ENCODE measurements at regions not wholly inside any gene's neighbourhood (a gene's known extent, or its start where the extent isn't known, plus 50 kb on each side); places are given as distances from the start of the nearest gene placed in this dataset.

DNA sequence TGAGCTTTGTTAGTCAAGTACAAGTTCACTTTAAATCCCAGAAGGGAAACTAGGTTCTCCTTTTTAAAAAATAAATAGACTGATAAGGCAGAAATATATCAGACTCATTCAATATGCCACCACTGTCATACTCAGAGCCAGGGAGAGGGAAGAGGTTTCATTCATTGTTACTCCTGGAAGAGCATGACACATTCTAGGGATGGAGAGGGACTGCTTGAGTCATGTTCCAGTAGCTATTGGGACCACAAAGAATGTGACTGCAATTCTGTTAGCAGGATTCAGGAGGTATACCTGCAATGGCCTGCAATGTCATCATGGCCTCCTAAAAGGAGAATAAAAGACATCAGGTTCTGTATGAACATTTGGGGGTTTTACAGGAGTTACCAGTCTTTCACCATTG lies 167.6 kb downstream of the TFAP2B start:
- TF ChIP-seq, protein P1, sequence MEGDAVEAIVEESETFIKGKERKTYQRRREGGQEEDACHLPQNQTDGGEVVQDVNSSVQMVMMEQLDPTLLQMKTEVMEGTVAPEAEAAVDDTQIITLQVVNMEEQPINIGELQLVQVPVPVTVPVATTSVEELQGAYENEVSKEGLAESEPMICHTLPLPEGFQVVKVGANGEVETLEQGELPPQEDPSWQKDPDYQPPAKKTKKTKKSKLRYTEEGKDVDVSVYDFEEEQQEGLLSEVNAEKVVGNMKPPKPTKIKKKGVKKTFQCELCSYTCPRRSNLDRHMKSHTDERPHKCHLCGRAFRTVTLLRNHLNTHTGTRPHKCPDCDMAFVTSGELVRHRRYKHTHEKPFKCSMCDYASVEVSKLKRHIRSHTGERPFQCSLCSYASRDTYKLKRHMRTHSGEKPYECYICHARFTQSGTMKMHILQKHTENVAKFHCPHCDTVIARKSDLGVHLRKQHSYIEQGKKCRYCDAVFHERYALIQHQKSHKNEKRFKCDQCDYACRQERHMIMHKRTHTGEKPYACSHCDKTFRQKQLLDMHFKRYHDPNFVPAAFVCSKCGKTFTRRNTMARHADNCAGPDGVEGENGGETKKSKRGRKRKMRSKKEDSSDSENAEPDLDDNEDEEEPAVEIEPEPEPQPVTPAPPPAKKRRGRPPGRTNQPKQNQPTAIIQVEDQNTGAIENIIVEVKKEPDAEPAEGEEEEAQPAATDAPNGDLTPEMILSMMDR (IDR thresholded peaks at IDR 0.05): no peak
- TF ChIP-seq POLR2A (IDR thresholded peaks at IDR 0.05): no peak
- no peak for TF ChIP-seq POLR2AphosphoS5 (IDR thresholded peaks at IDR 0.05)

Data from prostate gland (tissue), 2 donors.